Mesendoderm (in vitro differentiated cells): ENCODE measurements at regions not wholly inside any gene's neighbourhood (a gene's known extent, or its start where the extent isn't known, plus 50 kb on each side); places are given as distances from the start of the nearest gene placed in this dataset.

Experiments
- DNase-seq: peaks from one replicate; pipeline ENCODE4 v3.0.0; 2013
- H2AK5ac ChIP-seq: 2 replicates; pipeline ENCODE4 v1.6.1; 2013; ENCODE audit warnings: low read length, inconsistent platforms
- H2BK120ac ChIP-seq: 2 replicates; pipeline ENCODE4 v1.6.1; 2013; ENCODE audit warnings: low read depth, mild to moderate bottlenecking, low read length, moderate library complexity, mixed read lengths
- H2BK15ac ChIP-seq: replicated peaks from 2 replicates; pipeline ENCODE4 v1.6.1; 2013; ENCODE audit warnings: low read depth, mild to moderate bottlenecking, moderate library complexity
- H2BK5ac ChIP-seq: 2 replicates; pipeline ENCODE4 v1.6.1; 2013; ENCODE audit warnings: low read length, inconsistent platforms
- H3K18ac ChIP-seq: 2 replicates; pipeline ENCODE4 v1.6.1; 2013; ENCODE audit warnings: mild to moderate bottlenecking, low read length, mixed read lengths
- H3K23ac ChIP-seq: one replicate; pipeline ENCODE4 v1.6.1; 2013; ENCODE audit warnings: low read length
- H3K27ac ChIP-seq: 2 replicates; pipeline ENCODE4 v1.5.1; 2013; ENCODE audit warnings: low read depth, mild to moderate bottlenecking, inconsistent platforms, low read length, moderate library complexity
- H3K27me3 ChIP-seq: 2 replicates; pipeline ENCODE4 v1.6.1; 2013; ENCODE audit warnings: low read length, control low read depth, mild to moderate bottlenecking, inconsistent platforms; ENCODE audit not compliant: insufficient read depth, poor library complexity
- H3K36me3 ChIP-seq: 2 replicates; pipeline ENCODE4 v1.6.1; 2013; ENCODE audit warnings: low read length, inconsistent platforms; ENCODE audit not compliant: control insufficient read depth, insufficient read depth
- H3K4ac ChIP-seq: one replicate; pipeline ENCODE4 v1.6.1; 2013; ENCODE audit warnings: low read depth, mild to moderate bottlenecking, low read length, moderate library complexity
- H3K4me1 ChIP-seq: 2 replicates; pipeline ENCODE4 v1.6.1; 2013; ENCODE audit warnings: low read depth, low read length, inconsistent platforms; ENCODE audit not compliant: control insufficient read depth
- H3K4me2 ChIP-seq: 2 replicates; pipeline ENCODE4 v1.6.1; 2013; ENCODE audit warnings: low read length
- H3K4me3 ChIP-seq: 2 replicates; pipeline ENCODE4 v1.5.1; 2013; ENCODE audit warnings: mild to moderate bottlenecking, low read length
- H3K56ac ChIP-seq: one replicate; pipeline ENCODE4 v1.6.1; 2013; ENCODE audit warnings: low read length
- H3K79me1 ChIP-seq: 2 replicates; pipeline ENCODE4 v1.6.1; 2013; ENCODE audit warnings: low read length, inconsistent platforms
- H3K79me2 ChIP-seq: 2 replicates; pipeline ENCODE4 v1.6.1; 2013; ENCODE audit warnings: mild to moderate bottlenecking, low read length; ENCODE audit not compliant: control insufficient read depth, insufficient read depth
- H3K9ac ChIP-seq: 2 replicates; pipeline ENCODE4 v1.6.1; 2013; ENCODE audit warnings: low read length, inconsistent platforms
- H4K5ac ChIP-seq: one replicate; pipeline ENCODE4 v1.6.1; 2013; ENCODE audit warnings: low read length
- H4K8ac ChIP-seq: one replicate; pipeline ENCODE4 v1.6.1; 2013; ENCODE audit warnings: low read depth, mild to moderate bottlenecking, control low read depth, low read length, moderate library complexity
- WGBS: extraction: QIAGEN DNeasy Blood & Tissue Kit; methylation state at CpG from one replicate; pipeline ENCODE4 v1.1.7; 2013; ENCODE audit warnings: low lambda C conversion rate, missing lambda C conversion rate; ENCODE audit not compliant: insufficient coverage; ENCODE audit errors: extremely low coverage; 5-methylcytosine and 5-hydroxymethylcytosine counted together

GRCh38 chr2:129345540-129345939 is 633.9 kb upstream of the RAB6C start:
- Histone ChIP-seq H3K18ac (no peak overlapping the region), H3K4ac (no peak overlapping the region), H3K79me2 (no peaks in the 10 kb centered on the region), H2AK5ac (no peak overlapping the region), H3K9ac (no peak overlapping the region), H3K4me3 (no peak overlapping the region), H4K5ac (no peak overlapping the region), H3K56ac (no peak overlapping the region), H2BK15ac (no peak overlapping the region), H2BK120ac (no peak overlapping the region), H4K8ac (no peak overlapping the region), H3K27ac (no peak overlapping the region), H3K4me1 (no peaks in the 10 kb centered on the region), H3K79me1 (no peaks in the 10 kb centered on the region), H3K36me3 (no peaks in the 10 kb centered on the region), H3K27me3 (no peaks in the 10 kb centered on the region), H3K23ac (no peak overlapping the region), H2BK5ac (no peak overlapping the region), H3K4me2 (no peak overlapping the region)
- no peak for DNase-seq
- WGBS, result 100% methylated on average over 1 of the region's 1 CpG

GRCh38 chr2:129347486-129348217 is 631.8 kb upstream of the RAB6C start:
- H3K4me2 ChIP-seq, result no peak overlapping the region
- no peak overlapping the region for H3K9ac ChIP-seq
- no peak overlapping the region for H3K23ac ChIP-seq
- H2AK5ac ChIP-seq, result no peak overlapping the region
- H3K79me2 ChIP-seq, result no peaks in the 10 kb centered on the region
- DNase-seq, result no peak
- H4K8ac ChIP-seq, result no peak overlapping the region
- H3K4ac ChIP-seq, result no peak overlapping the region
- H2BK15ac ChIP-seq, result no peak overlapping the region
- WGBS, result no CpG with 5 or more reads among the region's 11 CpGs
- no peak overlapping the region for H3K56ac ChIP-seq
- H3K27ac ChIP-seq, result no peak overlapping the region
- no peak overlapping the region for H3K4me3 ChIP-seq
- no peak overlapping the region for H4K5ac ChIP-seq
- H2BK5ac ChIP-seq, result no peak overlapping the region
- H3K18ac ChIP-seq, result no peak overlapping the region
- no peaks in the 10 kb centered on the region for H3K27me3 ChIP-seq
- no peaks in the 10 kb centered on the region for H3K79me1 ChIP-seq
- H3K4me1 ChIP-seq, result no peaks in the 10 kb centered on the region
- no peaks in the 10 kb centered on the region for H3K36me3 ChIP-seq
- no peak overlapping the region for H2BK120ac ChIP-seq

- Histone ChIP-seq H2AK5ac (no peak overlapping the region), H3K23ac (no peak overlapping the region), H3K4ac (no peak overlapping the region), H3K36me3 (no peaks in the 10 kb centered on the region), H3K79me1 (no peaks in the 10 kb centered on the region), H3K4me1 (no peaks in the 10 kb centered on the region), H3K4me2 (no peak overlapping the region), H2BK15ac (no peak overlapping the region), H3K27ac (no peak overlapping the region), H2BK5ac (no peak overlapping the region), H3K9ac (no peak overlapping the region), H3K56ac (no peak overlapping the region), H3K18ac (no peak overlapping the region), H2BK120ac (no peak overlapping the region), H3K79me2 (no peaks in the 10 kb centered on the region), H4K8ac (no peak overlapping the region), H3K27me3 (no peaks in the 10 kb centered on the region), H3K4me3 (no peak overlapping the region), H4K5ac (no peak overlapping the region)
- DNase-seq, result no peak
- WGBS, result no CpG with 5 or more reads among the region's 2 CpGs
Observed at GRCh38 chr2:129354631-129355030, 624.8 kb upstream of the RAB6C start.

- Histone ChIP-seq H3K4me2 (no peak overlapping the region), H3K36me3 (no peaks in the 10 kb centered on the region), H3K27me3 (no peaks in the 10 kb centered on the region), H3K56ac (no peak overlapping the region), H4K8ac (no peak overlapping the region), H3K4ac (no peak overlapping the region), H3K4me3 (no peak overlapping the region), H3K79me2 (no peaks in the 10 kb centered on the region), H3K23ac (no peak overlapping the region), H3K9ac (no peak overlapping the region), H2AK5ac (no peak overlapping the region), H4K5ac (no peak overlapping the region), H3K18ac (no peak overlapping the region), H2BK15ac (no peak overlapping the region), H3K4me1 (no peaks in the 10 kb centered on the region), H2BK120ac (no peak overlapping the region), H3K79me1 (no peaks in the 10 kb centered on the region), H2BK5ac (no peak overlapping the region), H3K27ac (no peak overlapping the region)
- WGBS, result no CpG with 5 or more reads among the region's 3 CpGs
- DNase-seq, result no peak
Observed at GRCh38 chr2:129361688-129362087, 617.8 kb upstream of the RAB6C start.

- no peaks in the 10 kb centered on the region for H3K4me1 ChIP-seq
- H3K56ac ChIP-seq, result no peak overlapping the region
- no peak overlapping the region for H3K4me2 ChIP-seq
- H2AK5ac ChIP-seq, result no peak overlapping the region
- no peak overlapping the region for H3K4me3 ChIP-seq
- no peak overlapping the region for H4K8ac ChIP-seq
- no peak overlapping the region for H3K4ac ChIP-seq
- H4K5ac ChIP-seq, result no peak overlapping the region
- H2BK5ac ChIP-seq, result no peak overlapping the region
- no peak overlapping the region for H3K23ac ChIP-seq
- H3K79me2 ChIP-seq, result no peaks in the 10 kb centered on the region
- no peak overlapping the region for H3K27ac ChIP-seq
- no peaks in the 10 kb centered on the region for H3K36me3 ChIP-seq
- H2BK120ac ChIP-seq, result no peak overlapping the region
- no CpG with 5 or more reads among the region's 7 CpGs for WGBS
- no peak overlapping the region for H3K18ac ChIP-seq
- H3K9ac ChIP-seq, result no peak overlapping the region
- H3K79me1 ChIP-seq, result no peaks in the 10 kb centered on the region
- H3K27me3 ChIP-seq, result no peaks in the 10 kb centered on the region
- DNase-seq, result no peak
- H2BK15ac ChIP-seq, result no peak overlapping the region
Observed at GRCh38 chr2:129366263-129366662, 613.2 kb upstream of the RAB6C start.

- no peak overlapping the region for H2AK5ac ChIP-seq
- H2BK120ac ChIP-seq, result no peak overlapping the region
- no peak overlapping the region for H3K4me2 ChIP-seq
- H3K36me3 ChIP-seq, result no peaks in the 10 kb centered on the region
- no peak overlapping the region for H3K4me3 ChIP-seq
- no peak overlapping the region for H3K23ac ChIP-seq
- no peak overlapping the region for H3K18ac ChIP-seq
- H3K4me1 ChIP-seq, result no peaks in the 10 kb centered on the region
- no peaks in the 10 kb centered on the region for H3K79me2 ChIP-seq
- no peak overlapping the region for H3K56ac ChIP-seq
- WGBS, result no CpG with 5 or more reads among the region's 4 CpGs
- H4K8ac ChIP-seq, result no peak overlapping the region
- no peak overlapping the region for H3K4ac ChIP-seq
- H4K5ac ChIP-seq, result no peak overlapping the region
- H3K9ac ChIP-seq, result no peak overlapping the region
- H3K27ac ChIP-seq, result no peak overlapping the region
- no peak overlapping the region for H2BK15ac ChIP-seq
- no peak for DNase-seq
- H3K79me1 ChIP-seq, result no peaks in the 10 kb centered on the region
- H3K27me3 ChIP-seq, result no peaks in the 10 kb centered on the region
- no peak overlapping the region for H2BK5ac ChIP-seq
Observed at GRCh38 chr2:129367107-129367506, 612.4 kb upstream of the RAB6C start.
